H9 (cell line): ENCODE measurements at regions not wholly inside any gene's neighbourhood (a gene's known extent, or its start where the extent isn't known, plus 50 kb on each side); places are given as distances from the start of the nearest gene placed in this dataset.
"Not testable (repeated sequence)": the region's sequence is repeated elsewhere in the genome, so short reads cannot be mapped to it uniquely, and the experiment has no call there.

Experiments
- DNase-seq: peaks from one replicate; pipeline ENCODE4 v3.0.0-alpha.2; 2017
- H2AFZ ChIP-seq: one replicate; pipeline ENCODE4 v1.6.1; 2013; ENCODE audit warnings: mild to moderate bottlenecking, low read length, control low read depth, moderate library complexity
- H2AK5ac ChIP-seq: 2 replicates; pipeline ENCODE4 v1.6.1; 2013; ENCODE audit warnings: low read length, control low read depth, mixed read lengths; ENCODE audit not compliant: insufficient read length
- H2BK120ac ChIP-seq: one replicate; pipeline ENCODE4 v1.6.1; 2013; ENCODE audit warnings: low read depth, mild to moderate bottlenecking, low read length, control low read depth, inconsistent platforms; ENCODE audit not compliant: poor library complexity, severe bottlenecking
- H2BK12ac ChIP-seq: 2 replicates; pipeline ENCODE4 v1.6.1; 2013; ENCODE audit warnings: low read length, control low read depth, mixed read lengths, low read depth; ENCODE audit not compliant: insufficient read length
- H2BK15ac ChIP-seq: 2 replicates; pipeline ENCODE4 v1.6.1; 2013; ENCODE audit warnings: low read depth, low read length, control low read depth
- H2BK20ac ChIP-seq: one replicate; pipeline ENCODE4 v1.6.1; 2013; ENCODE audit warnings: low read depth, mild to moderate bottlenecking, low read length, control low read depth, inconsistent platforms; ENCODE audit not compliant: poor library complexity, severe bottlenecking
- H2BK5ac ChIP-seq: 2 replicates; pipeline ENCODE4 v1.6.1; 2013; ENCODE audit warnings: low read length, control low read depth, mixed read lengths; ENCODE audit not compliant: insufficient read length
- H3K14ac ChIP-seq: 2 replicates; pipeline ENCODE4 v1.6.1; 2013; ENCODE audit warnings: low read length, control low read depth; ENCODE audit not compliant: insufficient read depth
- H3K18ac ChIP-seq: 2 replicates; pipeline ENCODE4 v1.6.1; 2013; ENCODE audit warnings: low read depth, mild to moderate bottlenecking, mixed read lengths, low read length, control low read depth; ENCODE audit not compliant: insufficient read length
- H3K23ac ChIP-seq: 2 replicates; pipeline ENCODE4 v1.6.1; 2013; ENCODE audit warnings: low read length, control low read depth, mixed read lengths, low read depth; ENCODE audit not compliant: insufficient read length
- H3K23me2 ChIP-seq: 2 replicates; pipeline ENCODE4 v1.6.1; 2013; ENCODE audit warnings: low read depth, mild to moderate bottlenecking, mixed read lengths, low read length, control low read depth; ENCODE audit not compliant: insufficient read length, poor library complexity, severe bottlenecking
- H3K27ac ChIP-seq: 2 replicates; pipeline ENCODE4 v1.5.1; 2013; ENCODE audit warnings: low read length, control low read depth, mixed read lengths, low read depth; ENCODE audit not compliant: insufficient read length
- H3K27me3 ChIP-seq: 2 replicates; pipeline ENCODE4 v1.6.1; 2013; ENCODE audit warnings: low read length, control low read depth, inconsistent platforms; ENCODE audit not compliant: insufficient read depth
- H3K4ac ChIP-seq: 2 replicates; pipeline ENCODE4 v1.6.1; 2013; ENCODE audit warnings: low read depth, mild to moderate bottlenecking, control low read depth, inconsistent platforms, low read length, moderate library complexity
- H3K4me1 ChIP-seq: 2 replicates; pipeline ENCODE4 v1.6.1; 2013; ENCODE audit warnings: low read length, control low read depth, inconsistent platforms; ENCODE audit not compliant: insufficient read depth
- H3K4me2 ChIP-seq: 2 replicates; pipeline ENCODE4 v1.6.1; 2013; ENCODE audit warnings: low read length, control low read depth, mixed read lengths; ENCODE audit not compliant: insufficient read length, insufficient read depth
- H3K56ac ChIP-seq: 2 replicates; pipeline ENCODE4 v1.6.1; 2013; ENCODE audit warnings: low read depth, mild to moderate bottlenecking, mixed read lengths, low read length, control low read depth; ENCODE audit not compliant: insufficient read length
- H3K79me1 ChIP-seq: 2 replicates; pipeline ENCODE4 v1.6.1; 2013; ENCODE audit warnings: low read depth, mild to moderate bottlenecking, moderate library complexity, low read length, control low read depth, inconsistent platforms; ENCODE audit not compliant: insufficient read depth, poor library complexity, severe bottlenecking
- H3K79me2 ChIP-seq: 2 replicates; pipeline ENCODE4 v1.6.1; 2013; ENCODE audit warnings: low read length, control low read depth, inconsistent platforms; ENCODE audit not compliant: insufficient read depth
- H3K9ac ChIP-seq: 2 replicates; pipeline ENCODE4 v1.6.1; 2013; ENCODE audit warnings: low read length, control low read depth, mixed read lengths; ENCODE audit not compliant: insufficient read length; ENCODE audit errors: extremely low read depth
- H3K9me3 ChIP-seq: one replicate; pipeline ENCODE4 v1.6.1; 2013; ENCODE audit warnings: low read depth, low read length, inconsistent platforms; ENCODE audit not compliant: control insufficient read depth
- H3T11ph ChIP-seq: one replicate; pipeline ENCODE4 v1.6.1; 2013; ENCODE audit warnings: mild to moderate bottlenecking, low read length, control low read depth, inconsistent platforms
- H4K20me1 ChIP-seq: one replicate; pipeline ENCODE4 v1.6.1; 2013; ENCODE audit not compliant: control insufficient read depth, insufficient read length, insufficient read depth
- H4K5ac ChIP-seq: 2 replicates; pipeline ENCODE4 v1.6.1; 2013; ENCODE audit warnings: low read depth, mild to moderate bottlenecking, mixed read lengths, low read length, control low read depth; ENCODE audit not compliant: insufficient read length
- H4K8ac ChIP-seq: replicated peaks from 2 replicates; pipeline ENCODE4 v1.6.1; 2013; ENCODE audit warnings: low read length, control low read depth, mixed read lengths, low read depth; ENCODE audit not compliant: insufficient read length
- H4K91ac ChIP-seq: 2 replicates; pipeline ENCODE4 v1.6.1; 2013; ENCODE audit warnings: low read depth, mild to moderate bottlenecking, moderate library complexity, mixed read lengths, low read length, control low read depth; ENCODE audit not compliant: insufficient read length
- H3K27ac Mint-ChIP-seq, 3 experiments: 2 replicates in 2 of 3; 3 replicates in 1 of 3; pipeline ENCODE4 v1.8.0; 2020 to 2021; ENCODE audit warnings: mixed read lengths in 3 of 3, mild to moderate bottlenecking in 1 of 3, moderate library complexity in 1 of 3
- H3K27me3 Mint-ChIP-seq: 2 replicates; pipeline ENCODE4 v1.8.0; 2021; ENCODE audit warnings: low read depth, mild to moderate bottlenecking, moderate library complexity, mixed read lengths
- H3K36me3 Mint-ChIP-seq, 3 experiments: 2 replicates in 2 of 3; 3 replicates in 1 of 3; pipeline ENCODE4 v1.8.0; 2020 to 2021; ENCODE audit warnings: low read depth in 3 of 3, mixed read lengths in 3 of 3; ENCODE audit not compliant: insufficient read depth in 1 of 3
- H3K4me1 Mint-ChIP-seq, 2 experiments: 2 replicates each; pipeline ENCODE4 v1.8.0; 2020; ENCODE audit warnings: mixed read lengths in 2 of 2
- H3K4me3 Mint-ChIP-seq, 2 experiments: 2 replicates in 1 of 2; 3 replicates in 1 of 2; pipeline ENCODE4 v1.8.0; 2020 to 2021; ENCODE audit warnings: mild to moderate bottlenecking in 2 of 2, mixed read lengths in 2 of 2, moderate library complexity in 1 of 2
- H3K9me3 Mint-ChIP-seq, 2 experiments: 2 replicates in 1 of 2; 3 replicates in 1 of 2; pipeline ENCODE4 v1.8.0; 2020; ENCODE audit warnings: mild to moderate bottlenecking in 2 of 2, mixed read lengths in 2 of 2, moderate library complexity in 1 of 2
- CTCF ChIP-seq: fragments of 200-600 bp; sonication (generic); conservative IDR thresholded peaks from 3 replicates; pipeline ENCODE4 v1.8.0; 2021; ENCODE audit warnings: antibody characterized with exemption, mild to moderate bottlenecking
- WGBS: extraction: QIAGEN DNeasy Blood & Tissue Kit; methylation state at CpG from one replicate; pipeline ENCODE4 v1.1.7; 2013; ENCODE audit warnings: missing lambda C conversion rate, low lambda C conversion rate, mixed read lengths; ENCODE audit not compliant: insufficient read length; ENCODE audit errors: extremely low coverage; 5-methylcytosine and 5-hydroxymethylcytosine counted together

DNA sequence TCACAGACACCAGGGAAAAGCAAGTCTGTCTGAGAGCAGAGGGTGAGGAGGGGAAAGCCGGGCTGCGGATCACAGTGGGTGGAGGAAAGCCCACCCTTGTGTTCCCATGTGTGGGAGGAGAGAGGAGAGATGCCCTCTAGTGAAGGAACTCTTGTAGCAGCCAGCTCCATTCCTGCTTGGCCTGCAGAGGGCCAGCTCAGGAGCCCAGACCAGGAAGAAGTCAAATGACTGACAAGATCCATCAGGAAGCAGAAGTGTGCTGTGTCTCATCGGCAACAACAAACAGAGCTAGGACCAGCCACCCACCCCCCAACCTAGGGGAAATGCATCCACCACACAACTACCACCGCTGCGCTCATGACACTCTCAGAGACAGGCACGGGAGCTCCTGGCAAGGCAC is 1548.3 kb downstream of the RPIA start:
- H3K79me2 ChIP-seq, H2BK15ac ChIP-seq, H4K91ac ChIP-seq, H2BK12ac ChIP-seq, H3K4me1 ChIP-seq, H3K27ac Mint-ChIP-seq, H3K27me3 ChIP-seq, H2BK20ac ChIP-seq, H3K27me3 Mint-ChIP-seq, H3T11ph ChIP-seq, H4K8ac ChIP-seq, H3K4ac ChIP-seq, H3K4me2 ChIP-seq, H4K20me1 ChIP-seq, H3K23ac ChIP-seq, H3K9ac ChIP-seq, H3K14ac ChIP-seq, H4K5ac ChIP-seq, H3K4me3 Mint-ChIP-seq, H3K4me1 Mint-ChIP-seq, H3K9me3 ChIP-seq, DNase-seq, H3K56ac ChIP-seq, H2BK120ac ChIP-seq, H3K23me2 ChIP-seq, H2AFZ ChIP-seq, H3K18ac ChIP-seq, H3K27ac ChIP-seq, H3K36me3 Mint-ChIP-seq, H2AK5ac ChIP-seq, H3K79me1 ChIP-seq, H2BK5ac ChIP-seq: not testable (repeated sequence)
- peaks cover 12% of the 10 kb centered on the region in 2 experiments for H3K9me3 Mint-ChIP-seq
- 0 out of 3 replicates have a peak, but pooled peaks have one; percentile 19 for TF ChIP-seq CTCF
- WGBS = no CpG with 5 or more reads among the region's 6 CpGs

DNA sequence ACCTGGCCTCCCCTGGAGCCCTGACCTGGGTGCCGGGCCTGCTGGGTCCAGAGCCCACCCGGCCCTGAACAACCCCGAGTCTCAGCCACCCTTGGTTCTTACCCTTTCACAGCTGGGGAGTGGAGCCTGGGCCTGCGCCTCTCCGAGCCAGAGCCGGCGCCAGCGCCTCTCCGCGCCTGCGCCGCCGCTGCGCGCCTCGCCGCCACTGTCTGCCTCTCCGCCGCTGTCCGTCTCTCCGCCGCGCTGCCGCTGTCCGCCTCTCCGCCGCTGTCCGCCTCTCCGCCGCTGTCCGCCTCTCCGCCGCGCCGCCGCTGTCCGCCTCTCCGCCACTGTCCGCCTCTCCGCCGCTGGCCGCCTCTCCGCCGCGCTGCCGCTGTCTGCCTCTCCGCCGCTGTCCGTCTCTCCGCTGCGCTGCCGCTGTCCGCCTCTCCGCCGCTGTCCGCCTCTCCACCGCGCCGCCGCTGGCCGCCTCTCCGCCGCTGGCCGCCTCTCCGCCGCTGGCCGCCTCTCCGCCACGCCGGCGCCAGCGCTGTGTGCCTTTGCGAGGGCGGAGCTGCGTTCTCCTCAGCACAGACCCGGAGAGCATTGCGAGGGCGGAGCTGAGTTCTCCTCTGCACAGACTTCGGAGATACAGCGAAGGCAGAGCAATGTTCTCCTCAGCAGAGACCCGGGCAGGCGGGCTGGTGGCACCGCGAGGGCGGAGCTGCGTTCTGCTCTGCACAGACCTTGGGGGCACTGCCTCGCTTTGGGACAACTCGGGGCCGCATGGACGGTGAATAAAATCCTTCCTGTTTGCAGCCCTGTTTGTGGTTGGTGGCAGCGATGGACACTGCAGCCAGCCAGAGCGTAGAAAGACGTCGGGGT is 1553.7 kb downstream of the RPIA start:
- not testable (repeated sequence) for H2BK5ac ChIP-seq, H2AFZ ChIP-seq, H3K9me3 ChIP-seq, H4K8ac ChIP-seq, H4K5ac ChIP-seq, H2AK5ac ChIP-seq, H2BK20ac ChIP-seq, H3K14ac ChIP-seq, H3K27me3 Mint-ChIP-seq, DNase-seq, H3K36me3 Mint-ChIP-seq, H3K56ac ChIP-seq, H3K4me2 ChIP-seq, H3K79me2 ChIP-seq, H4K91ac ChIP-seq, H3K79me1 ChIP-seq, H3K9me3 Mint-ChIP-seq, H3K9ac ChIP-seq, H3K4me1 Mint-ChIP-seq, H3K23ac ChIP-seq, H3T11ph ChIP-seq, H3K27ac Mint-ChIP-seq, H2BK12ac ChIP-seq, H4K20me1 ChIP-seq, H3K18ac ChIP-seq, H3K27me3 ChIP-seq, H3K4me1 ChIP-seq, H3K27ac ChIP-seq, H2BK120ac ChIP-seq, H3K23me2 ChIP-seq, H2BK15ac ChIP-seq, H3K4ac ChIP-seq
- peak overlapping the region; percentile 57 to 79 for H3K4me3 Mint-ChIP-seq
- no CpG with 5 or more reads among the region's 94 CpGs for WGBS
